HepG2 (cell line): ENCODE measurements at regions not wholly inside any gene's neighbourhood (a gene's known extent, or its start where the extent isn't known, plus 50 kb on each side); places are given as distances from the start of the nearest gene placed in this dataset.

Experiments
- CBX2 ChIP-seq, 2 experiments: fragments of 200-600 bp in 1 of 2; sonication (generic); formaldehyde crosslinking in 1 of 2; IDR thresholded peaks; 2 replicates each; pipeline versions ENCODE4 v1.7.0 to v1.8.1; 2018 to 2022; ENCODE audit warnings: low read depth in 2 of 2, low read length in 1 of 2, mild to moderate bottlenecking in 1 of 2, missing genetic modification reagents in 1 of 2
- CHD4 ChIP-seq: fragments of 200-600 bp; sonication (generic); IDR thresholded peaks from 2 replicates; pipeline ENCODE4 v1.7.0; 2017; ENCODE audit warnings: mild to moderate bottlenecking, low read length, borderline replicate concordance
- MIER3 ChIP-seq: IDR thresholded peaks from 2 replicates; pipeline ENCODE4 v1.6.1; 2016; ENCODE audit warnings: missing compliant biosample characterization, borderline replicate concordance
- MYC ChIP-seq: sonication (generic); formaldehyde crosslinking; IDR thresholded peaks from 2 replicates; pipeline ENCODE4 v1.9.0; 2021; ENCODE audit warnings: missing genetic modification reagents, borderline replicate concordance
- NFYB ChIP-seq: sonication (generic); formaldehyde crosslinking; IDR thresholded peaks from 2 replicates; pipeline ENCODE4 v1.4.0; 2020; ENCODE audit warnings: missing genetic modification reagents
- POLR2A ChIP-seq, 2 experiments: IDR thresholded peaks; 2 replicates each; pipeline ENCODE4 v1.6.1; 2011; ENCODE audit warnings: low read depth in 2 of 2, low read length in 2 of 2, mild to moderate bottlenecking in 1 of 2, moderate library complexity in 1 of 2; ENCODE audit not compliant: insufficient read depth in 1 of 2
- RBFOX2 ChIP-seq: fragments of 200-400 bp; formaldehyde crosslinking; IDR thresholded peaks from 2 replicates; pipeline ENCODE4 v1.6.1; 2017; ENCODE audit warnings: low read depth, mild to moderate bottlenecking, low read length
- TP53 ChIP-seq: sonication (generic); formaldehyde crosslinking; conservative IDR thresholded peaks from 2 replicates; pipeline ENCODE4 v1.4.0; 2020; ENCODE audit warnings: missing genetic modification reagents
- ZNF740 ChIP-seq: sonication (generic); formaldehyde crosslinking; IDR thresholded peaks from 2 replicates; pipeline ENCODE4 v1.4.0; 2020; ENCODE audit warnings: missing genetic modification reagents
- ZSCAN29 ChIP-seq: sonication (generic); formaldehyde crosslinking; conservative IDR thresholded peaks from 2 replicates; pipeline ENCODE4 v1.4.0; 2020; ENCODE audit warnings: mild to moderate bottlenecking, missing genetic modification reagents

- no peak for TF ChIP-seq NFYB (CRISPR knock-in tag)
- TF ChIP-seq CHD4: no peak
- no peak for TF ChIP-seq ZSCAN29 (CRISPR knock-in tag)
- TF ChIP-seq RBFOX2: no peak
- TF ChIP-seq MIER3 (CRISPR knock-in tag): no peak
- TF ChIP-seq ZNF740 (CRISPR knock-in tag): no peak
- TF ChIP-seq CBX2 (IDR thresholded peaks at IDR 0.05; ENCODE audit: low read depth, low read length): no peak
- no peak for TF ChIP-seq CBX2 (CRISPR knock-in tag; IDR thresholded peaks at IDR 0.05; ENCODE audit: low read depth)
- TF ChIP-seq POLR2A (IDR thresholded peaks at IDR 0.05; ENCODE audit: insufficient read depth in 1 of 2, low read depth in 2 of 2, low read length in 2 of 2): no peak
- no peak for TF ChIP-seq MYC
- TF ChIP-seq TP53 (CRISPR knock-in tag): no peak
These were observed 436.7 kb downstream of the EFNB2 start for GRCh38 chr13:106098778-106099177.
